A549 (cell line): ENCODE measurements at regions not wholly inside any gene's neighbourhood (a gene's known extent, or its start where the extent isn't known, plus 50 kb on each side); places are given as distances from the start of the nearest gene placed in this dataset.

Source experiments
- EHMT2 ChIP-seq: fragments of 200-600 bp; sonication (generic); IDR thresholded peaks from 2 replicates; pipeline ENCODE4 v1.6.1; 2016; ENCODE audit warnings: antibody characterized with exemption, low read depth, mild to moderate bottlenecking, moderate library complexity
- POLR2A ChIP-seq: IDR thresholded peaks from 2 replicates; pipeline ENCODE4 v1.6.1; 2012; ENCODE audit warnings: mild to moderate bottlenecking, low read length

GRCh38 chr4:124279741-124280140 lies 432.8 kb downstream of the ANKRD50 start:
- no peak for TF ChIP-seq POLR2A
- no peak for TF ChIP-seq EHMT2
